Ascending aorta (tissue), 2 donors: ENCODE measurements at regions not wholly inside any gene's neighbourhood (a gene's known extent, or its start where the extent isn't known, plus 50 kb on each side); places are given as distances from the start of the nearest gene placed in this dataset.

Experiments
- DNase-seq, 2 donors: peaks; one replicate each; pipeline ENCODE4 v3.0.0-alpha.2; 2019; ENCODE audit warnings: low spot score in 2 of 2
- H3K27ac ChIP-seq, 2 donors: fragments of 200-600 bp; sonication (generic); one replicate each; pipeline ENCODE4 v1.5.1; 2016 to 2017; ENCODE audit warnings: mild to moderate bottlenecking in 1 of 2
- H3K27me3 ChIP-seq: fragments of 200-600 bp; sonication (generic); one replicate; pipeline ENCODE4 v1.5.1; 2017
- H3K36me3 ChIP-seq, 2 donors: fragments of 200-600 bp; sonication (generic); one replicate each; pipeline ENCODE4 v1.5.1; 2016
- H3K4me1 ChIP-seq, 2 donors: fragments of 200-600 bp; sonication (generic); one replicate each; pipeline ENCODE4 v1.5.1; 2016 to 2017; ENCODE audit warnings: mild to moderate bottlenecking in 1 of 2
- H3K4me3 ChIP-seq, 2 donors: fragments of 200-600 bp; sonication (generic); one replicate each; pipeline ENCODE4 v1.5.1; 2016 to 2017; ENCODE audit warnings: mild to moderate bottlenecking in 1 of 2
- H3K9me3 ChIP-seq, 2 donors: fragments of 200-600 bp; sonication (generic); one replicate each; pipeline ENCODE4 v1.5.1; 2016
- CTCF ChIP-seq, 3 experiments: fragments of 200-600 bp in 2 of 3; fragments of 450-650 bp in 1 of 3; sonication (generic) in 2 of 3; IDR thresholded peaks; one replicate each; pipeline ENCODE4 v1.5.1; 2016 to 2019; ENCODE audit warnings: antibody characterized with exemption in 3 of 3, mild to moderate bottlenecking in 1 of 3, moderate library complexity in 1 of 3
- intact Hi-C: fragments of 100-400 bp; cut with DNase I; formaldehyde crosslinking; loops from one replicate; pipeline ENCODE4 v1.15.1; 2023

- Histone ChIP-seq H3K36me3 (no peaks in the 10 kb centered on the region), H3K4me3 (no peak overlapping the region), H3K27ac (no peak overlapping the region), H3K4me1 (no peaks in the 10 kb centered on the region), H3K9me3 (no peaks in the 10 kb centered on the region), H3K27me3 (no peaks in the 10 kb centered on the region)
- no peak for TF ChIP-seq CTCF (IDR thresholded peaks at IDR 0.05)
- DNase-seq = no peak
- intact Hi-C loops = no loop called here
Measured at GRCh38 chr2:34294961-34295360, 695.9 kb upstream of the FAM98A start.

- H3K4me1 ChIP-seq = no peaks in the 10 kb centered on the region
- H3K27ac ChIP-seq = no peak overlapping the region
- no peak for TF ChIP-seq CTCF (IDR thresholded peaks at IDR 0.05)
- H3K36me3 ChIP-seq = no peaks in the 10 kb centered on the region
- DNase-seq = no peak
- no peaks in the 10 kb centered on the region for H3K9me3 ChIP-seq
- intact Hi-C loops = no loop called here
- H3K27me3 ChIP-seq = no peaks in the 10 kb centered on the region
- H3K4me3 ChIP-seq = no peak overlapping the region
Measured at GRCh38 chr2:34291076-34291475, 692.0 kb upstream of the FAM98A start.

- no peak for TF ChIP-seq CTCF (IDR thresholded peaks at IDR 0.05)
- Histone ChIP-seq H3K9me3 (no peaks in the 10 kb centered on the region), H3K27ac (no peak overlapping the region), H3K27me3 (no peaks in the 10 kb centered on the region), H3K36me3 (no peaks in the 10 kb centered on the region), H3K4me1 (no peaks in the 10 kb centered on the region), H3K4me3 (no peak overlapping the region)
- intact Hi-C loops = no loop called here
- no peak for DNase-seq
Measured at GRCh38 chr2:34288016-34288415, 688.9 kb upstream of the FAM98A start.

GRCh38 chr2:34280606-34281005 lies 681.5 kb upstream of the FAM98A start:
- Histone ChIP-seq H3K9me3 (no peaks in the 10 kb centered on the region), H3K27me3 (no peaks in the 10 kb centered on the region), H3K4me3 (no peak overlapping the region), H3K27ac (no peak overlapping the region), H3K4me1 (no peaks in the 10 kb centered on the region), H3K36me3 (no peaks in the 10 kb centered on the region)
- no peak for TF ChIP-seq CTCF (IDR thresholded peaks at IDR 0.05)
- intact Hi-C loops = no loop called here
- no peak for DNase-seq

- no peaks in the 10 kb centered on the region for H3K4me1 ChIP-seq
- H3K9me3 ChIP-seq = no peaks in the 10 kb centered on the region
- no peak overlapping the region for H3K4me3 ChIP-seq
- H3K27ac ChIP-seq = no peak overlapping the region
- H3K27me3 ChIP-seq = no peaks in the 10 kb centered on the region
- no peak for DNase-seq
- no peak for TF ChIP-seq CTCF (IDR thresholded peaks at IDR 0.05)
- intact Hi-C loops = no loop called here
- H3K36me3 ChIP-seq = no peaks in the 10 kb centered on the region
Measured at GRCh38 chr2:34266908-34267697, 668.0 kb upstream of the FAM98A start.

- no peak overlapping the region for H3K27ac ChIP-seq
- no peak for DNase-seq
- no peaks in the 10 kb centered on the region for H3K36me3 ChIP-seq
- no peaks in the 10 kb centered on the region for H3K4me1 ChIP-seq
- H3K27me3 ChIP-seq = no peaks in the 10 kb centered on the region
- intact Hi-C loops = no loop called here
- no peak overlapping the region for H3K4me3 ChIP-seq
- no peak for TF ChIP-seq CTCF (IDR thresholded peaks at IDR 0.05)
- no peaks in the 10 kb centered on the region for H3K9me3 ChIP-seq
Measured at GRCh38 chr2:34261701-34262100, 662.6 kb upstream of the FAM98A start.
